ENCODE measurements at regions not wholly inside any gene's neighbourhood (a gene's known extent, or its start where the extent isn't known, plus 50 kb on each side); places are given as distances from the start of the nearest gene placed in this dataset.

DNA sequence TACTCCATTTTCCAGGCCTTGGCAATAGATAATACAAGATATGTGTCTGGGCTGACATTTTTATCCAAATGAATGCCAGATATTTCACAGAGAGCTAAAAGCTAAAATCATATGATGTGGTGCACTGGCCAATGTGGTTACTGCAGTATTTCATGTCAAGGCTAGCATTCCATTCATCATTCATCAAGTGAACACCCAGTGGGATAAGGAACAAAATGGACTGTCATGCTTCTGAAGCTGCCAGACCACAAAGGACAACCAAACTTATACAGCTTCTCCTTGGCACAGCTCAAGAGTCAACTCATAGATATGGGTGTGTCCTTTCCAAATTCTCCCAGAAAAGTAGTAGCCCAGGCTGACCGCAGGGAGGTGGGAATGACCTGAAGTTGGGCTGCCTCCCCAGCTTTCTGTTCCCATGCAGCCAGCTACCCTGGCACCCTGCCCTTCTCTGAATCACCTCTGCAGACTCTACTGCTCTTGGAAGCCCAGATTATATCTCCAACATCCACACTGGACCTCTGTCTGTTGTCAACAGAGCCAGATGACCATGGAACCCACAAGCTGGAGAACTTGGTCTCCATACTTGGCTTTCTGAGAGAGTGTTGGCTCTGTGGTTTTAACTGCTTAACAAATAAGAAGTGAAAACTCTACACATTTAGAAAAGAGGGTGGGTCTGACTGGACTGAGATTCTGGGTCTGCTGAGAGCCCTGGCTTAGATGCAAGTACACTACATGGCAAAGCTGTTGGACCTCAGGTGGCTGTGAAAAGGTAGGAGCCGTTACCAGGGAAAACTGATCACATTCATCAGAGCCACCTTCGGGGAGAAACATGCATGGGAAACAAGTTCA is 122.8 kb downstream of the ALDH8A1 start:
- TF ChIP-seq, protein P1, sequence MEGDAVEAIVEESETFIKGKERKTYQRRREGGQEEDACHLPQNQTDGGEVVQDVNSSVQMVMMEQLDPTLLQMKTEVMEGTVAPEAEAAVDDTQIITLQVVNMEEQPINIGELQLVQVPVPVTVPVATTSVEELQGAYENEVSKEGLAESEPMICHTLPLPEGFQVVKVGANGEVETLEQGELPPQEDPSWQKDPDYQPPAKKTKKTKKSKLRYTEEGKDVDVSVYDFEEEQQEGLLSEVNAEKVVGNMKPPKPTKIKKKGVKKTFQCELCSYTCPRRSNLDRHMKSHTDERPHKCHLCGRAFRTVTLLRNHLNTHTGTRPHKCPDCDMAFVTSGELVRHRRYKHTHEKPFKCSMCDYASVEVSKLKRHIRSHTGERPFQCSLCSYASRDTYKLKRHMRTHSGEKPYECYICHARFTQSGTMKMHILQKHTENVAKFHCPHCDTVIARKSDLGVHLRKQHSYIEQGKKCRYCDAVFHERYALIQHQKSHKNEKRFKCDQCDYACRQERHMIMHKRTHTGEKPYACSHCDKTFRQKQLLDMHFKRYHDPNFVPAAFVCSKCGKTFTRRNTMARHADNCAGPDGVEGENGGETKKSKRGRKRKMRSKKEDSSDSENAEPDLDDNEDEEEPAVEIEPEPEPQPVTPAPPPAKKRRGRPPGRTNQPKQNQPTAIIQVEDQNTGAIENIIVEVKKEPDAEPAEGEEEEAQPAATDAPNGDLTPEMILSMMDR (IDR thresholded peaks at IDR 0.05), result no peak
- TF ChIP-seq POLR2A (IDR thresholded peaks at IDR 0.05) (no peak), POLR2AphosphoS5 (IDR thresholded peaks at IDR 0.05) (peak; percentile 62)

Measured in prostate gland (tissue), 2 donors.